Dermis microvascular lymphatic vessel endothelial cell (primary cell): ENCODE measurements at regions not wholly inside any gene's neighbourhood (a gene's known extent, or its start where the extent isn't known, plus 50 kb on each side); places are given as distances from the start of the nearest gene placed in this dataset.
A peak's percentile ranks its signal among the peaks of the same experiment; 100 is the strongest.

Experiments
- DNase-seq, 2 donors: peaks; one replicate each; pipeline versions ENCODE4 v3.0.0 to v3.0.0-alpha.2; 2010; ENCODE audit warnings: low read depth in 2 of 2

GRCh38 chr7:17601921-17602320 is 303.5 kb downstream of the AHR start:
- no peak for DNase-seq

- no peak for DNase-seq
Measured at GRCh38 chr7:17608114-17608833, 309.8 kb downstream of the AHR start.

- DNase-seq, result no peak
Measured at GRCh38 chr7:17611611-17612010, 313.2 kb downstream of the AHR start.

- no peak for DNase-seq
Measured at GRCh38 chr7:17613338-17614041, 315.0 kb downstream of the AHR start.

GRCh38 chr7:17617380-17617779 is 318.9 kb downstream of the AHR start:
- no peak for DNase-seq

- DNase-seq, result no peak
Measured at GRCh38 chr7:17617857-17618651, 319.6 kb downstream of the AHR start.

GRCh38 chr7:17618652-17618974 is 320.2 kb downstream of the AHR start:
- DNase-seq, result peak; percentile 23 to 50

GRCh38 chr7:17619196-17619818 is 320.9 kb downstream of the AHR start:
- no peak for DNase-seq

- no peak for DNase-seq
Measured at GRCh38 chr7:17620566-17620965, 319.7 kb downstream of the SNX13 start.

GRCh38 chr7:17622451-17622850 is 317.8 kb downstream of the SNX13 start:
- DNase-seq, result no peak

GRCh38 chr7:17623546-17624185 is 316.6 kb downstream of the SNX13 start:
- no peak for DNase-seq

GRCh38 chr7:17624379-17624778 is 315.9 kb downstream of the SNX13 start:
- no peak for DNase-seq

GRCh38 chr7:17625043-17625442 is 315.3 kb downstream of the SNX13 start:
- no peak for DNase-seq

GRCh38 chr7:17626235-17626634 is 314.1 kb downstream of the SNX13 start:
- DNase-seq, result no peak

- DNase-seq, result no peak
Measured at GRCh38 chr7:17631061-17631460, 309.2 kb downstream of the SNX13 start.

- DNase-seq, result no peak
Measured at GRCh38 chr7:17632384-17632783, 307.9 kb downstream of the SNX13 start.

- DNase-seq, result peak in 1 of 2 donors; percentile 4
Measured at GRCh38 chr7:17633067-17633466, 307.2 kb downstream of the SNX13 start.

- DNase-seq, result no peak
Measured at GRCh38 chr7:17638727-17639126, 301.6 kb downstream of the SNX13 start.

GRCh38 chr7:17640730-17641377 is 299.4 kb downstream of the SNX13 start:
- DNase-seq, result peak in 1 of 2 donors; percentile 38

- DNase-seq, result no peak
Measured at GRCh38 chr7:17645500-17645899, 294.8 kb downstream of the SNX13 start.
